GM13977 (cell line): ENCODE measurements at regions not wholly inside any gene's neighbourhood (a gene's known extent, or its start where the extent isn't known, plus 50 kb on each side); places are given as distances from the start of the nearest gene placed in this dataset.
"Not testable (repeated sequence)": the region's sequence is repeated elsewhere in the genome, so short reads cannot be mapped to it uniquely, and the experiment has no call there.

Experiments used
- DNase-seq: peaks from one replicate; pipeline ENCODE4 v3.0.0; 2012; ENCODE audit warnings: low spot score
- in situ Hi-C: fragments of 300-500 bp; cut with MboI; formaldehyde crosslinking; loops from one replicate; pipeline ENCODE4 v1.12.0; 2022; ENCODE audit warnings: low sequenced_read_pairs, low pct_unique_long_range_greater_than_20kb, mixed read lengths, inconsistent platforms; ENCODE audit not compliant: unreplicated experiment
- TF ChIP-seq, protein P1 (sequence below): IDR thresholded peaks from 2 replicates; pipeline ENCODE4 v1.5.1; 2012; ENCODE audit warnings: mild to moderate bottlenecking, control low read depth; ENCODE audit not compliant: insufficient read depth; ENCODE audit errors: extremely low read depth, missing control alignments

DNA sequence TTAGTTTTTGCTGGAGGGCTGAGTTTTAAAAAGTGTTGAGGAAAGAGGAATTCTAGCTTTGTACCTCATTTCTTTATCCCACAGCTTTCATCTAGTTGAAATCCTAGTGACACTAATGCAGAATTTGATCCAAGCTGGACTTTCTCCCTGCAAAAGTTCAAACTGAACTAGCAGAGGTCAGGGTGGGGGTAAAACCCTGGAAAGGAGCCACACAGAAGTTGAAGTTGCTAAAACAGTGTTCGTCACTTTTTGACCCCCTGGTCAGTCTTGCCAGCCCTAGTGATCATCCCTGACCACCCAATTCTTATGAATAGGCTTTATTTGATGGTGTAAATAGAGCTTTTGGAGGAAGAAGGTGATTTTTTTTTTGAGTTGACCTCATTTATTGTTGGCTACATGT lies 390.4 kb downstream of the TMEM38B start:
- DNase-seq, result no peak
- in situ Hi-C loops, result no loop called here
- TF ChIP-seq, protein P1, sequence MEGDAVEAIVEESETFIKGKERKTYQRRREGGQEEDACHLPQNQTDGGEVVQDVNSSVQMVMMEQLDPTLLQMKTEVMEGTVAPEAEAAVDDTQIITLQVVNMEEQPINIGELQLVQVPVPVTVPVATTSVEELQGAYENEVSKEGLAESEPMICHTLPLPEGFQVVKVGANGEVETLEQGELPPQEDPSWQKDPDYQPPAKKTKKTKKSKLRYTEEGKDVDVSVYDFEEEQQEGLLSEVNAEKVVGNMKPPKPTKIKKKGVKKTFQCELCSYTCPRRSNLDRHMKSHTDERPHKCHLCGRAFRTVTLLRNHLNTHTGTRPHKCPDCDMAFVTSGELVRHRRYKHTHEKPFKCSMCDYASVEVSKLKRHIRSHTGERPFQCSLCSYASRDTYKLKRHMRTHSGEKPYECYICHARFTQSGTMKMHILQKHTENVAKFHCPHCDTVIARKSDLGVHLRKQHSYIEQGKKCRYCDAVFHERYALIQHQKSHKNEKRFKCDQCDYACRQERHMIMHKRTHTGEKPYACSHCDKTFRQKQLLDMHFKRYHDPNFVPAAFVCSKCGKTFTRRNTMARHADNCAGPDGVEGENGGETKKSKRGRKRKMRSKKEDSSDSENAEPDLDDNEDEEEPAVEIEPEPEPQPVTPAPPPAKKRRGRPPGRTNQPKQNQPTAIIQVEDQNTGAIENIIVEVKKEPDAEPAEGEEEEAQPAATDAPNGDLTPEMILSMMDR, result no peak

DNA sequence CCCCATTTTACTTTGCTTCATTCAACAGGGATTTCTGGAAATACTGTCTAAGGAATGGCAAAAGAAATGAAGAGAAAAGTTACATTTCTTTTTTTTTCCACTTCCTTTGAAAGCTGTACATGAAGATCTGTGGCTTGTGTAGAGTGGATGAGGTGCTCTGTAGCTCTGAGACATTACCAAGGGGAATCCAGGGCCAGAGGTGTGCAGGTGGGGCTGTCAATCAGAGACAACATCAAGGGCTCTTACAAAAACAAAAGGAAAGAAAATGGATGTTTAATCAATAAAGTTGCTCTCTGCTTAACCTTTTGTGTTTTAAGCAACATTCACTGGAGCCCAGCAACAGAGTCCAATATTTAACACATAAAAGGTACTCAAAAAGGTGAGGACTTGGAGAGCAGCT lies 391.1 kb downstream of the TMEM38B start:
- TF ChIP-seq, protein P1, result no peak
- in situ Hi-C loops, result no loop called here
- DNase-seq, result no peak

DNA sequence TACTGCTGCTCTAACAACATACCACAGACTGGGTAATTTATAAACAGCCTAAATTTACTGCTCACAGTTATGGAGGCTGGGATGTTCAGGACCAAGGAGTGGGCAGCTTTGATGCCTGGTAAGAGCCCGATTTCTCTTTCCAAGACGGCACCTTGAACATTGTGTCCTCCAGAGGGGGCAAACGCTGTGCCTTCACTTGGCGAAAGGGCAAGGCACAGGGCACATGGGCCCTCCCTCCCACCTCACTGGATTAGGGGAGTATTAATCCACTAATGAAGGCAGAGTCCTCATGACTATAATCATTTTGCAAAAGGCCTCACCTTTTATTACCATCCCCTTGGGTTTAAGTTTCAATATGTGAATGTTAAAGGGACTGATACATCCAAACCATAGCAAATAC lies 397.7 kb downstream of the TMEM38B start:
- TF ChIP-seq, protein P1, result no peak
- in situ Hi-C loops, result no loop called here
- DNase-seq, result no peak

DNA sequence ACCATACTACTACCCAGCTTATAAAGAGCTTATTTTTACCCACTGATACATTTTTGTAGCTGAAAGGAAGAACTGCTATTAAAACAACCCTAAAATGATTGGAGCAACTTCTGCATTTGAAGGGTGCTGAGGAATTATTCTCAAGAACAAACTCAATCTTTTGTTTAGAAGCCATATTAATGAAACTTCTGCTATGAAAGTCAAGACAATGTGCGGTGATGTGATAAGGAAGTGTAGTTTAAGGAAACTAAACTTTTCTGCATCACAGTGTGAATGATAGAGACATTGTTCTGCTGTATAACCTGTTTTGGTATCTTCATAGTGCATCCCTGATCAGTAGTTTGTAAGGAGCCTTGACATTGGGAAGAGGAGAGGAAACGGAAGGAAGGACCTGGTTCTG lies 408.5 kb downstream of the TMEM38B start:
- DNase-seq, result no peak
- TF ChIP-seq, protein P1, result no peak
- in situ Hi-C loops, result no loop called here

DNA sequence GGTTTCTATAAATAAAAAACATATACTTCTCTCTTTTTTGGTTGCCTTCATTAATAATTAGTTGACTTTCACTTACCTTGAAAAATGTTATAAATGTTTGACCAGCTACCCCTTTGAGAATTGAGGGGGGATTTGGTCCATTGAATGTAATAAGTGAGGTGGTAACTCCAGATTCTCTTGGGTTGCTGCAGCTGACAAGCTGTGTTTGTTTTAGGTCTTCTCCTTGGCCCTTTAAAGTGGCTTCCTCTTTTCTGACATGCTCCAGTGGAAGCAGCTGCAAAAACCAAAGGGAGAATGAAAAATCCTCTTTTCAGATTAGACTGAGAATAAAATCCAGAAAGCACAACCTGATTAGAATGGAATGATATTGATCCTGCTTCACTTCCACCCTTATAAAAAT lies 410.5 kb downstream of the TMEM38B start:
- TF ChIP-seq, protein P1, result no peak
- no peak for DNase-seq
- in situ Hi-C loops, result no loop called here

DNA sequence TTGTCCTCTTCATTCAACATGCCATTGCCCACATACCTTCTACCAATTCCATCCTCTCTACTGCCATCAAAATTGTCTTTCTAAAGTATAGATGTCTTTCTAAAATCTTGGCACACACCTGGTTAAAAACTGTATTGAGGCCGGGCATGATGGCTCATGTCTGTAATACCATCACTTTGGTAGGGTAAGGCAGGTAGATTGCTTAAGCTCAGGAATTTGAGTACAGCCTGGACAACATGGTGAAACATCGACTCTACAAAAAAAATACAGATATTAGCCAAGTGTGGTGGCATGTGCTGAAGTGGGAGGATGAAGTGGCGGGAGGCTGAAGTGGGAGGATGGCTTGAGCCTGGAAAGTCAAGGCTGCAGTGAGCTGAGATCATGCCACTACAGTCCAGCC lies 412.1 kb downstream of the TMEM38B start:
- DNase-seq, result no peak
- in situ Hi-C loops, result no loop called here
- TF ChIP-seq, protein P1, result no peak

DNA sequence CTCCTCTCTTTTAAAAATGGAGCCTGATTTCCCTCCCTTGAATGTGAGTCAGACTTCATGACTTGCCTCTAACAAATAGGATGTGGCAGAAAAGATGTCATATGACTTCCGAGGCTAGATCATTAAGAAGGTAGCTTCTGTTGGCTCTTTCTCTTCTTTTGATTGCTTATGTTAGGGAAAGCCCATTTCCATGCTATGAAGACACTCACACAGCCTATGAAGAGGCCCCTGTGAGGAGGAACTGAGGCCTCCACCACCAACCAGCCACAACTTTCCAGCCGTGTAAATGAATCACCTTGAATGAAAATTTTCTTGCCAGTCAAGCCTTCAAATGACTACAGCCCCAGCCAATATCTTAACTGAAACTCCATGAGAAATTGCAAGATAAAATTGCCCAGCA lies 413.4 kb downstream of the TMEM38B start:
- no peak for DNase-seq
- TF ChIP-seq, protein P1, result no peak
- in situ Hi-C loops, result no loop called here

DNA sequence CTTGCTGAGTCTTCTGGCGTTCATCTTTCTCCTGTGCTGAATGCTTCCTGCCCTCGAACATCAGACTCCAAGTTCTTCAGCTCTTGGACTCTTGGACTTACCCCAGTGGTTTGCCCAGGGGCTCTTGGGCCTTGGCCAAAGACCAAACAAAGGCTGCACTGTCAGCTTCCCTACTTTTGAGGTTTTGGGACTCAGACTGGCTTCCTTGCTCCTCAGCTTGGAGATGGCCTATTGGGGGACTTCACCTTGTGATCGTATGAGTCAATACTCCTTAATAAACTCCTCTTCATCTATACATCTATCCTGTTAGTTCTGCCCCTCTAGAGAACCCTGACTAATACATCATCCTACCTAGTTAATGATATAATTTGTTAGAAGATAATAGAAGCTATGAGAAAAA lies 415.4 kb downstream of the TMEM38B start:
- in situ Hi-C loops, DNase-seq: not testable (repeated sequence)
